Activated CD4-positive, alpha-beta T cell treated with anti-CD3 and anti-CD28 coated beads, Interleukin-2, amount 10 ng/mL, durations not matched to agents 24 days and 14 days (primary cell): ENCODE measurements at regions not wholly inside any gene's neighbourhood (a gene's known extent, or its start where the extent isn't known, plus 50 kb on each side); places are given as distances from the start of the nearest gene placed in this dataset.
A peak's percentile ranks its signal among the peaks of the same experiment; 100 is the strongest.
"Not testable (repeated sequence)": the region's sequence is repeated elsewhere in the genome, so short reads cannot be mapped to it uniquely, and the experiment has no call there.

Source experiments
- DNase-seq: peaks from one replicate; pipeline ENCODE4 v3.0.0; 2022
- H3K27ac Mint-ChIP-seq: one replicate; pipeline ENCODE4 v1.8.0; 2022; ENCODE audit warnings: mild to moderate bottlenecking, mixed read lengths
- H3K27me3 Mint-ChIP-seq: one replicate; pipeline ENCODE4 v1.8.0; 2022; ENCODE audit warnings: mixed read lengths
- H3K36me3 Mint-ChIP-seq: one replicate; pipeline ENCODE4 v1.8.0; 2022; ENCODE audit warnings: low read depth, mild to moderate bottlenecking, mixed read lengths
- H3K4me1 Mint-ChIP-seq: one replicate; pipeline ENCODE4 v1.8.0; 2021; ENCODE audit warnings: mixed read lengths
- H3K4me3 Mint-ChIP-seq: one replicate; pipeline ENCODE4 v1.8.0; 2022; ENCODE audit warnings: mild to moderate bottlenecking, moderate library complexity, mixed read lengths
- H3K9me3 Mint-ChIP-seq: one replicate; pipeline ENCODE4 v1.8.0; 2021; ENCODE audit warnings: mixed read lengths
- intact Hi-C: fragments of 100-400 bp; cut with micrococcal nuclease; formaldehyde crosslinking; loops from one replicate; pipeline ENCODE4 v1.15.1; 2023

DNA sequence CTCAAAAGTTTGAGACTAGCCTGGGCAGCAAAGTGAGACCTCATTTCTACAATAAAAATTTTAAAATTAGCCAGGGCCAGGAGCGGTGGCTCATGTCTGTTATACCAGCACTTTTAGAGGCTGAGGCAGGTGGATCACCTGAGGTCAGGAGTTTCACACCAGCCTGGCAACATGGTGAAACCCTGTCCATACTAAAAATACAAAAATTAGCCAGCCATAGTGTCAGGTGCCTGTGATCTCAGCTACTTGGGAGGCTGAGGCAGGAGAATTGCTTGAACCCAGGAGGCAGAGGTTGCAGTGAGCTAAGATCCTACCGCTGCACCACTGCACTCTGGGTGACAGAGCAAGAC lies 85.1 kb upstream of the MAP4 start:
- intact Hi-C loops, H3K27ac Mint-ChIP-seq, DNase-seq, H3K36me3 Mint-ChIP-seq, H3K4me3 Mint-ChIP-seq, H3K9me3 Mint-ChIP-seq, H3K4me1 Mint-ChIP-seq: not testable (repeated sequence)
- H3K27me3 Mint-ChIP-seq: peaks cover 15% of the 10 kb centered on the region

DNA sequence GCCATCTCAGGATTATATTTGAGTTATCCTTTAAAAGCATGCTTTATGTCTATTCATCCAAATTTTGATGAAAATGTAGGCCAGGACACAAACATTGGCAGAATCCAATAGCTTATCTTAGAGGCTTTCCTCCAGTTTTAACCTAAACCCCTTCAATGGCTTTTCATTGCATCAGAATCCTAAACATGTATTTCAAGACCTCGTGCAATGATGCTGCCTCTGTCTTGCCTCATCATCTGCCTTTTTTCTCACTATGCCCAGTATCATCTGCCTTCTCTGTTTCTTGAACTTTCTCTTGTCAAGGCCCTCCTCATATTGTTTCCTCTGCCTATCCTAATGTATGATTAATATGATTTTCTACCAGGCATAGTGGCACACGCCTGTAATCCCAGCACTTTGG lies 76.1 kb upstream of the MAP4 start:
- DNase-seq: no peak
- peaks cover 12% of the 10 kb centered on the region for H3K4me1 Mint-ChIP-seq
- no peaks in the 10 kb centered on the region for H3K36me3 Mint-ChIP-seq
- H3K9me3 Mint-ChIP-seq: no peaks in the 10 kb centered on the region
- H3K27ac Mint-ChIP-seq: no peak overlapping the region
- no peak overlapping the region for H3K4me3 Mint-ChIP-seq
- intact Hi-C loops: no loop called here
- H3K27me3 Mint-ChIP-seq: peaks cover 7% of the 10 kb centered on the region

DNA sequence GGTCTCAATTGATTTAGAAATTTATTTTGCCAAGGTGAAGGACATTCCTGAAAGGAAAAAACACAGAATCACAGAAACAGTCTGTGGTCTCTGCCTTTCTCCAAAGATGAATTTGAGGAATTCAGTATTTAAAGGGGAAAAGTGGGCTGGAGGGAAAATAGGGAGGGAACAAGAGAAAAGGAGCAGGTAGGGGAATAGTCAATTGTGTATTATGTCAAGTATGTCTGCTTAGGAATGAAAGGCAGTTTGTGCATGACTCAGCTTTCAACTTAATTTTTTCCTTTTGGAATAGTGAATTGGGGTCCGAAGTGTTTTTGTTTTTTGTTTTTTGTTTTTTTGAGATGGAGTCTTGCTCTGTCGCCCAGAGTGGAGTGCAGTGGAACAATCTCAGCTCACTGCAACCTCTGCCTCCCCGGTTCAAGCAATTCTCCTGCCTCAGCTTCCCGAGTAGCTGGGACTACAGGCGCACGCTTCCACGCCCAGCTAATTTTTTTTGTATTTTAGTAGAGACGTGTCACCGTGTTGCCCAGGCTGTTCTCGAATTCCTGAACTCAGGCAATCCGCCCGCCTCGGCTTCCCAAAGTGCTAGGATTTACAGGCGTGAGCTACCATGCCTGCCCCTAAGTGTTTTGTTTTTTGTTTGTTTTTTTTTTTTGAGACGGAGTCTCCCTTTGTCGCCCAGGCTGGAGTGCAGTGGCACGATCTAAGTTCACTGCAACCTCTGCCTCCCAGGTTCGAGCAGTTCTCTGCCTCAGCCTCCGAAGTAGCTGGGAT lies 74.1 kb upstream of the MAP4 start:
- DNase-seq: no peak
- peak overlapping the region; percentile 95 for H3K4me3 Mint-ChIP-seq
- H3K4me1 Mint-ChIP-seq: peaks cover 18% of the 10 kb centered on the region
- H3K9me3 Mint-ChIP-seq: no peaks in the 10 kb centered on the region
- no peaks in the 10 kb centered on the region for H3K36me3 Mint-ChIP-seq
- H3K27me3 Mint-ChIP-seq: peaks cover 7% of the 10 kb centered on the region
- peak overlapping the region; percentile 32 for H3K27ac Mint-ChIP-seq
- intact Hi-C loops: no loop called here

DNA sequence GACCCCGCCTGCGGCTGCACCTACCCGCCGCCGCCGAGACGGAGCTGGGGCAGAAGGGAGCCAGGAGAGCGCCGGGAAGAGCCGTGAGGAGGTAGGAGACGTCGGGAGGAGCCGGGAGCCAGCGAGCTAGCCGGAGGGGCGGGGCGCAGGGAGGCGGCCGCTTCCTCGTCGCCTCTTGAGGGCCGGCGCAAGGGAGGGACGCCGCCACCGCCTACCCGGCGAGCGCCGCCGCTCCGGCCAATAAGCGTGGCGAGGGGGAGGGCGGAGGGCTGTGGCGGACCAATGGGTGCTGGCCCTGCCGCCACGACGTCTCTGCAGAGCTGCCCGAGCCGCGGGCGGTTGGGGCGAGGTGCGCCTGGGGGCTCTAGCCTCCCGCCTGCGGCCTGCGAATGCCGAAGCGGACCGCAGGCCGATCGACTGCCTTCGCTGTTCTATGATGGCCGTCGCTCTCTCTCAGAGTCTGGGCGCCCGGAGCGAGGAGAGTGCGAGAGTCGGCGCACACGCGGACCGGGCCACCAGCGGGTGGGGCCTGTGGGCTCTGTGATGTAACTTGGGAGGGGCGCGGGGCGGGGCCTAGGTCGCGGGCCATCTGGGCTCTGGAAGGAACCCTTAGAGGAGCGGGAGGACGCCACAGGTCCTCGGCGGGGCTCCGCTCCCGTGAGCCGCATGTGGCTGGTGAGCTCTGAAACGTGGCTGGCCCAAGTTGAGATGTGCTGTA lies 72.7 kb upstream of the MAP4 start:
- peak overlapping the region; percentile 98 for H3K27ac Mint-ChIP-seq
- H3K27me3 Mint-ChIP-seq: peaks cover 7% of the 10 kb centered on the region
- H3K9me3 Mint-ChIP-seq: no peaks in the 10 kb centered on the region
- peaks cover 25% of the 10 kb centered on the region for H3K4me1 Mint-ChIP-seq
- DNase-seq: peak; percentile 98
- intact Hi-C loops: loop anchor here (1.0 to 10.0 kb wide), 6 partner anchors 23 to 806 kb away; partner anchors contain the start of genes CDC25A, ELP6, KIF9 and KLHL18
- peak overlapping the region; percentile 95 for H3K4me3 Mint-ChIP-seq
- peaks cover 9% of the 10 kb centered on the region for H3K36me3 Mint-ChIP-seq

DNA sequence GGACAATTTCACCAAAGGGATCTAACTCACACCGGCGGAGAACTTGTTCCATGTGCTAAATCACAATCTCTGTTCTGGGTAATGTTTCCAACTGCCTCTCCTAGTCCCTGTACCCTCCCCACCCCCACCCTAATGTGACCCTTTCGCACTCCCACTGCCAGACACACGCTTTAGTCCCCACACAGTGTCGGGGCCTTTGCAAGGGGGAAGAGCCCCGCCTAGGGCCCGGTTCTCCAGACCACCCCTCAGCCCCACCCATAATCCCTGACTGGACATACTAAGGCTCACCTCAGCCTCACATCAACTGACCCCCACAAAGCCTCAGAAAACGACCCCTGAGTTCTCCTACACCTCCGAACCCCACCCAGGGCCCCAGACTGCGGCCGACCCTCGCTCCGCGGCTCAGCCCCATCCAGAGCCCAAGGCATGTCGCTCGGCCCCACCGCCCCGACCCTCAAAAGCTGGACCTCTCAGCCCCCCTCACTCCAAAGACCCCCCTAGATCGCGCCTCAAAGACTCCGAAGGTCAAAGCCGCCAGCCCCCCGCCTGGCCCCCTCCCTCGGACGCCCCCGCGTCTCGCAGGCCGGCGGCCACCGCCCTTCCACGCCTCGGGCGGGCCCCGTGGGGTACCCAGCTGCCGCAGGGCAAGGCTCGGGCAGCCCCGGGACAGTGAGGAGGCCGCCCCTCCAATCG lies 72.0 kb upstream of the MAP4 start:
- H3K27ac Mint-ChIP-seq: peak overlapping the region; percentile 89
- H3K9me3 Mint-ChIP-seq: no peaks in the 10 kb centered on the region
- peak overlapping the region; percentile 95 for H3K4me3 Mint-ChIP-seq
- intact Hi-C loops: loop anchor here (1.0 to 10.0 kb wide), 5 partner anchors 63 to 805 kb away; partner anchors contain the start of genes CDC25A, ELP6, KIF9 and KLHL18
- peaks cover 7% of the 10 kb centered on the region for H3K27me3 Mint-ChIP-seq
- no peak for DNase-seq
- H3K36me3 Mint-ChIP-seq: peaks cover 9% of the 10 kb centered on the region
- H3K4me1 Mint-ChIP-seq: peaks cover 25% of the 10 kb centered on the region

DNA sequence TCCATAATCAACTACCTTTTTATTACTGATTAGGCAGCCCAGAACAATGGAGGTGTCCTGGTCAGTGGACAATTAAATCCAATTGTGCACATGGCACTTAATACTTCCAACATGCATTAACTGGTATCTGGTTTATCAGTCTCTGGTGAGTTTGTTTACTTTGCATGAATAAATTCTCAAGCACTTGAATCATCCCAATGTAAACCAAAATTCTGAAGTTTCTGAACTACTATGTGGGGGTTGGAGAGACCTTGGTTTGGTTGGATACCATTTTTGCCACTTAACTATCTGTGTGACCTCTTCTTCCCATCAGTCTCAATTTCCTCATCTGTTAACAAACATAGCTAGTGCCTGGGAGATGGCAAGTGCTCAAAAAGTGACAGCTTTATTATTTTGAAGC lies 70.5 kb upstream of the MAP4 start:
- Mint-ChIP-seq H3K27ac (peak overlapping the region; percentile 16), H3K36me3 (peaks cover 12% of the 10 kb centered on the region), H3K4me1 (peaks cover 25% of the 10 kb centered on the region), H3K27me3 (peaks cover 7% of the 10 kb centered on the region), H3K4me3 (peak overlapping the region; percentile 95), H3K9me3 (no peaks in the 10 kb centered on the region)
- intact Hi-C loops: loop anchor here (10.0 kb wide), 1 partner anchor 378 kb away; a partner anchor contains a TSS
- DNase-seq: no peak

DNA sequence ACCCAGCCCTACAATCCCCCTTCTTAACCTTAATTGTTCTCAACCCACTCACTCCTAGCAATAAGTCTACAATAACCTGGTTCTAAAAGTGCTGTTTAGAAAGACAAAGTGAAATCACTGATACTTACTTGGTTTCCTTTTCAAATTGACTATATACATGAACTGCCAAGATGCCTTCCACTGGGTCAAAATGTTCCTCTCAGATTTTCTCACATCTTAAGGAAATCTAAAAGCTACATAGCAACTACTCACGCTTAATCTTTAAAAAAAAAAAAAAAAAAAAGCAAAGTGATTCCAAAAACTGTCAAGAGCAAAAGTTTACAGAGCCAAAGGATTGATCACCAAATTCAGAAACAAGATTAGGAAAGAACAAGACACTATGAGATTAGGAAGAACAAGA lies 68.7 kb upstream of the MAP4 start:
- Mint-ChIP-seq H3K4me1 (peaks cover 21% of the 10 kb centered on the region), H3K27ac (peak overlapping the region; percentile 16), H3K27me3 (peaks cover 1% of the 10 kb centered on the region), H3K9me3 (no peaks in the 10 kb centered on the region), H3K36me3 (peaks cover 12% of the 10 kb centered on the region), H3K4me3 (no peak overlapping the region)
- intact Hi-C loops: loop anchor here (10.0 kb wide), 1 partner anchor 380 kb away; a partner anchor contains a TSS
- DNase-seq: no peak

DNA sequence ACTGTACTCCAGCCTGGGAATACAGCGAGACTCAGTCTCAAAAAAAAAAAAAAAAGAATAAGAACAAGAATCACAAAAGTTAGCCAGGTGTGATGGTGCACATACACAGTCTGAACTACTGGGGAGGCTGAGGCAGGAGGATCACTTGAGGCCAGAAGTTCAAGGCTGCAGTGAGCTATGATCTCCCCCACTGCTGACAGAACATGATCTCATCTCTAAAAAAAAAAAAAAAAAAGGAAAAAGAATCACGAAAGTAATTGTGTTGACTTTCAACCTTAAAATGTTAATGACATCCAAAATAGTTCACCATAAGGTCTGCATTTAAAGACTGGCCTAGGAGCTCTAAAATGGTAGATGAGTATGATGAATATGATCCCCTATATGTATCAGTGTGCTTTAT lies 68.0 kb upstream of the MAP4 start:
- no peak overlapping the region for H3K4me3 Mint-ChIP-seq

DNA sequence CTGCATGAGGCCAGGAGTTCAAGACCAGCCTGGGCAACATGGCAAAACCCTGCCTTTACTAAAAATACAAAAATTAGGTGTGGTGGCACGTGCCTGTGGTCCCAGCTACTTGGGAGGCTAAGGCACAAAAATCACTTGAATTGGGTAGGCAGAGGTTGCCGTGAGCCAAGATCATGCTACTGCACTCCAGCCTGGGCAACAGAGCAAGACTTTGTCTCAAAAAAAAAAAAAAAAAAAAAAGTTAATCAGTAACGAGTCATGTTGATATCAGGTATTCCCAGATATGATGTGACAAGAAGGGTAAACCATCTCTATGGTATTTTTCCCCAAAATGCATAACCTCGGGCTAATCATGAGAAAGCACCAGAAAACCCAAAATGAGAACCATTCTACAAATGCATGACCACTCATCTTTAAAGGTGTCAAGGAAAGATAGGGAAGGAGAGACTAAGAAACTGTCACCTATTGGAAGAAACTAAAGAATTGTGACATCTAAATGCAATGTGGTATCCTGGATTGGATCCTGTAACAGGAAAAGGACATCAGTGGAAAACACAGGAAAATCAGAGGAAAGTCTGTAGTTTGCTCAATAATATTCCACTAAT lies 66.5 kb upstream of the MAP4 start:
- Mint-ChIP-seq H3K9me3 (no peaks in the 10 kb centered on the region), H3K27ac (no peak overlapping the region), H3K4me1 (peaks cover 19% of the 10 kb centered on the region), H3K27me3 (no peaks in the 10 kb centered on the region), H3K36me3 (peaks cover 17% of the 10 kb centered on the region), H3K4me3 (no peak overlapping the region)
- DNase-seq: no peak
- intact Hi-C loops: loop anchor here (10.0 kb wide), 1 partner anchor 382 kb away; a partner anchor contains a TSS

More for the DNA sequence above, 68.0 kb upstream of the MAP4 start:
- peaks cover 18% of the 10 kb centered on the region for H3K4me1 Mint-ChIP-seq
- peaks cover 12% of the 10 kb centered on the region for H3K36me3 Mint-ChIP-seq
- intact Hi-C loops: loop anchor here (10.0 kb wide), 1 partner anchor 381 kb away; a partner anchor contains a TSS
- DNase-seq: no peak
- H3K27me3 Mint-ChIP-seq: no peaks in the 10 kb centered on the region
- H3K27ac Mint-ChIP-seq: no peak overlapping the region
- H3K9me3 Mint-ChIP-seq: no peaks in the 10 kb centered on the region

DNA sequence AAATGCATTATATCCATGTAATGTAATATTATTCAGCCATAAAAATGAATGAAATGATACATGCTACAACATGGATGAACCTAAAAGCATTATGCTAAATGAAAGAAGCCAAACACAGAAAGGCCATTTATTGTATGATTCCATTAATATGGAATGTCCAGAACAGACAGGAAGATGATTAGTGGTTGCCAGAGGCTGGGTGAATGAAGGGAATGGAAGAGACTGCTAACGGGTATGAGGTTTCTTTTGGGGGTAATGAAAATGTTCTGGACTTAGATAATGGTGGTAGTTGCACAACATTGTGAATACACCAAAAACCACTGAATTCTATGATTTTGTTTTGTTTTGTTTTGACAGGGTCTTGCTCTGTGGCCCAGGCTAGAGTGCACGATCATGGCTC lies 61.6 kb upstream of the MAP4 start:
- Mint-ChIP-seq H3K27me3 (no peaks in the 10 kb centered on the region), H3K27ac (no peak overlapping the region), H3K4me1 (peaks cover 4% of the 10 kb centered on the region), H3K4me3 (no peak overlapping the region), H3K9me3 (no peaks in the 10 kb centered on the region), H3K36me3 (peaks cover 14% of the 10 kb centered on the region)
- intact Hi-C loops: no loop called here
- DNase-seq: no peak

DNA sequence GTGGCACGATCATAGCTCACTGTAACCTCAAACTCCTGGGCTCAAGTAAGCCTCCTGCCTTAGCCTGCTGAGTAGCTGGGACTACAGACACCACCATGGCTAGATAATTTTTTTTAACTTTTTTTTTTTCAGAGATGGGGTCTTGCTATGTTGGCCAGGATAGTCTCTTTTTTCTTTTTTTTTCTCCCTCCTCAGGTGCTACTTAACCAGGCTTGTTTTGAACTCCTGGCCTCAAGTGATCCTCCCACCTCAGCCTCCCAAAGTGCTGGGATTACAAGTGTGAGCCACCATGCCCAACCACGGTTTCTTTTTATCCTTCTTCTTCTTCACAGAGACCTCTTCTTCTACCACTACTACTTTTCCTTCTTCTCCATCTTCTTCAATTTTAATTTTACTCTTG lies 53.8 kb upstream of the MAP4 start:
- Mint-ChIP-seq H3K36me3 (peaks cover 20% of the 10 kb centered on the region), H3K4me1 (peaks cover 9% of the 10 kb centered on the region), H3K27me3 (no peaks in the 10 kb centered on the region), H3K9me3 (no peaks in the 10 kb centered on the region), H3K4me3 (no peak overlapping the region), H3K27ac (no peak overlapping the region)
- intact Hi-C loops: no loop called here
- DNase-seq: no peak

DNA sequence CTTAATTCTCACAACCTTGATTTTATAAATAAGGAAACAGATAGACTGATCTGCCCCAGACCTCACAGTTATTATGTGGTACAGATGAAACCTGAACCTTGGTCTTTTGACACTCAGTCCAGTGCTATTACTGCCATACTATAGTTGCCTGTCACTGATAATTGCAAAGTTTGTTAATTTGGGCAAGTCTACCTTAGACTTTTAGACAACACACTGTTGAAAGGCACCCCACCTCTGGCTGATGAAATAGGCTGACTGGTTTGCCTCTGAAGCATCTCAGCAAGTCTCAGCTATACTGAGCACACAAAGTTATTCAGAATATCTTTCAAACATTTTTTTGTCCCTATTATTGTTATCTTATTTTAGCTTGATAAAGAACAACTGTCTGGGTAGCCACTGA lies 53.1 kb upstream of the MAP4 start:
- no peak for DNase-seq
- H3K4me3 Mint-ChIP-seq: no peak overlapping the region
- peaks cover 20% of the 10 kb centered on the region for H3K36me3 Mint-ChIP-seq
- peaks cover 11% of the 10 kb centered on the region for H3K4me1 Mint-ChIP-seq
- H3K27ac Mint-ChIP-seq: no peak overlapping the region
- H3K27me3 Mint-ChIP-seq: no peaks in the 10 kb centered on the region
- intact Hi-C loops: no loop called here
- no peaks in the 10 kb centered on the region for H3K9me3 Mint-ChIP-seq

DNA sequence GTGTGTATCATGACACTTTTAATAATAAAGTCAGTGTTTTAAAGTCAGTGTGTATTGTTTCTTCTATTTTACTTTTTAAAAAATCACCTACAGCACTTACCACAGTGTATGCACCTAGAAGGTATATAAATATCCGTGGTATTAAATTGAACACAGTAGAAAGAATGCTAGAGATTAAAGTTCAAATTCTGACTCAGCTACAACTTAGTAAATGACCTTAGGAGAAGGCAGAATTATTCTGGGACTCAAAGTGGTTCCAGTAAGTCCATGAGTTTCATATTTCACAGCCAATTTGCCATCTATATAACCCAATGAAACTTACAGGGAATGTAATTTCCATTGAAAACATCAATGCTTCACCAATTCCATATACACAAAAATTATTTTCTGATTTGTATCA lies 52.7 kb upstream of the MAP4 start:
- no peaks in the 10 kb centered on the region for H3K9me3 Mint-ChIP-seq
- no peak overlapping the region for H3K4me3 Mint-ChIP-seq
- no peak overlapping the region for H3K27ac Mint-ChIP-seq
- no peak for DNase-seq
- H3K36me3 Mint-ChIP-seq: peaks cover 19% of the 10 kb centered on the region
- H3K27me3 Mint-ChIP-seq: no peaks in the 10 kb centered on the region
- H3K4me1 Mint-ChIP-seq: peaks cover 16% of the 10 kb centered on the region
- intact Hi-C loops: no loop called here
